ENCODE measurements at regions not wholly inside any gene's neighbourhood (a gene's known extent, or its start where the extent isn't known, plus 50 kb on each side); places are given as distances from the start of the nearest gene placed in this dataset.
"Not testable (repeated sequence)": the region's sequence is repeated elsewhere in the genome, so short reads cannot be mapped to it uniquely, and the experiment has no call there.

- no peak for DNase-seq (ENCODE audit: low read depth in 2 of 2)
These were observed 297.9 kb upstream of the G2E3 start for GRCh38 chr14:30260833-30261607.

- no peak for DNase-seq (ENCODE audit: low read depth in 2 of 2)
These were observed 294.8 kb upstream of the G2E3 start for GRCh38 chr14:30264161-30264560.

- DNase-seq (ENCODE audit: low read depth in 2 of 2) = no peak
These were observed 292.7 kb upstream of the G2E3 start for GRCh38 chr14:30266290-30266689.

GRCh38 chr14:30267141-30267540, 291.8 kb upstream of the G2E3 start:
- no peak for DNase-seq (ENCODE audit: low read depth in 2 of 2)

- peak; percentile 29 to 37 for DNase-seq (ENCODE audit: low read depth in 2 of 2)
These were observed 288.5 kb upstream of the G2E3 start for GRCh38 chr14:30270200-30271161.

GRCh38 chr14:30271811-30272323, 287.1 kb upstream of the G2E3 start:
- no peak for DNase-seq (ENCODE audit: low read depth in 2 of 2)

- no peak for DNase-seq (ENCODE audit: low read depth in 2 of 2)
These were observed 285.8 kb upstream of the G2E3 start for GRCh38 chr14:30272848-30273832.

- no peak for DNase-seq (ENCODE audit: low read depth in 2 of 2)
These were observed 283.4 kb upstream of the G2E3 start for GRCh38 chr14:30275604-30276003.

GRCh38 chr14:30277268-30277667, 281.7 kb upstream of the G2E3 start:
- no peak for DNase-seq (ENCODE audit: low read depth in 2 of 2)

GRCh38 chr14:30278856-30279255, 280.1 kb upstream of the G2E3 start:
- not testable (repeated sequence) for DNase-seq (ENCODE audit: low read depth in 2 of 2)

GRCh38 chr14:30283822-30284446, 275.0 kb upstream of the G2E3 start:
- DNase-seq (ENCODE audit: low read depth in 2 of 2) = no peak

GRCh38 chr14:30284808-30285207, 274.1 kb upstream of the G2E3 start:
- no peak for DNase-seq (ENCODE audit: low read depth in 2 of 2)

- no peak for DNase-seq (ENCODE audit: low read depth in 2 of 2)
These were observed 271.1 kb upstream of the G2E3 start for GRCh38 chr14:30287579-30288445.

GRCh38 chr14:30290001-30290400, 269.0 kb upstream of the G2E3 start:
- no peak for DNase-seq (ENCODE audit: low read depth in 2 of 2)

- no peak for DNase-seq (ENCODE audit: low read depth in 2 of 2)
These were observed 267.7 kb upstream of the G2E3 start for GRCh38 chr14:30291216-30291615.

- DNase-seq (ENCODE audit: low read depth in 2 of 2) = no peak
These were observed 266.4 kb upstream of the G2E3 start for GRCh38 chr14:30292541-30292940.

GRCh38 chr14:30295980-30296379, 263.0 kb upstream of the G2E3 start:
- DNase-seq (ENCODE audit: low read depth in 2 of 2) = no peak

- no peak for DNase-seq (ENCODE audit: low read depth in 2 of 2)
These were observed 262.0 kb upstream of the G2E3 start for GRCh38 chr14:30296931-30297405.

- DNase-seq (ENCODE audit: low read depth in 2 of 2) = no peak
These were observed 260.8 kb upstream of the G2E3 start for GRCh38 chr14:30297876-30298795.

Measured in fibroblast of skin of left biceps (primary cell).